Femur (tissue), 1 donor: ENCODE measurements at regions not wholly inside any gene's neighbourhood (a gene's known extent, or its start where the extent isn't known, plus 50 kb on each side); places are given as distances from the start of the nearest gene placed in this dataset.

Source experiments
- DNase-seq: peaks from one replicate; pipeline ENCODE4 v3.0.0-alpha.2; 2017

GRCh38 chr11:133694701-133695100 is 150.6 kb downstream of the SPATA19 start:
- no peak for DNase-seq

- DNase-seq: no peak
These were observed 152.2 kb downstream of the SPATA19 start for GRCh38 chr11:133693110-133693509.

GRCh38 chr11:133692126-133692934 is 153.0 kb downstream of the SPATA19 start:
- DNase-seq: no peak

GRCh38 chr11:133687781-133688180 is 155.5 kb upstream of the OPCML start:
- no peak for DNase-seq

- DNase-seq: no peak
These were observed 149.6 kb upstream of the OPCML start for GRCh38 chr11:133681901-133682300.

- DNase-seq: no peak
These were observed 147.6 kb upstream of the OPCML start for GRCh38 chr11:133679896-133680295.

GRCh38 chr11:133678191-133678590 is 145.9 kb upstream of the OPCML start:
- no peak for DNase-seq

- DNase-seq: no peak
These were observed 145.1 kb upstream of the OPCML start for GRCh38 chr11:133677387-133677786.

GRCh38 chr11:133676265-133676664 is 144.0 kb upstream of the OPCML start:
- no peak for DNase-seq

GRCh38 chr11:133669371-133670053 is 137.2 kb upstream of the OPCML start:
- peak; percentile 43 for DNase-seq

GRCh38 chr11:133663135-133663985 is 131.1 kb upstream of the OPCML start:
- DNase-seq: no peak

GRCh38 chr11:133661846-133662245 is 129.5 kb upstream of the OPCML start:
- DNase-seq: no peak

- DNase-seq: no peak
These were observed 127.9 kb upstream of the OPCML start for GRCh38 chr11:133660202-133660568.

- no peak for DNase-seq
These were observed 127.4 kb upstream of the OPCML start for GRCh38 chr11:133659538-133660201.

- DNase-seq: no peak
These were observed 124.8 kb upstream of the OPCML start for GRCh38 chr11:133657054-133657453.

GRCh38 chr11:133656082-133656635 is 123.9 kb upstream of the OPCML start:
- no peak for DNase-seq

- DNase-seq: no peak
These were observed 122.4 kb upstream of the OPCML start for GRCh38 chr11:133654630-133655212.

GRCh38 chr11:133653336-133653735 is 121.0 kb upstream of the OPCML start:
- DNase-seq: no peak

GRCh38 chr11:133650082-133650481 is 117.8 kb upstream of the OPCML start:
- DNase-seq: no peak

- no peak for DNase-seq
These were observed 116.7 kb upstream of the OPCML start for GRCh38 chr11:133649040-133649439.

- no peak for DNase-seq
These were observed 107.1 kb upstream of the OPCML start for GRCh38 chr11:133639408-133639807.

- DNase-seq: no peak
These were observed 106.6 kb upstream of the OPCML start for GRCh38 chr11:133638921-133639320.
